Kidney tubule cell (primary cell): ENCODE measurements at regions not wholly inside any gene's neighbourhood (a gene's known extent, or its start where the extent isn't known, plus 50 kb on each side); places are given as distances from the start of the nearest gene placed in this dataset.

Source experiments
- DNase-seq: peaks from one replicate; pipeline ENCODE4 v3.0.0-alpha.2; 2018; ENCODE audit warnings: low spot score

GRCh38 chrX:39710776-39711175, 387.0 kb downstream of the BCOR start:
- DNase-seq, result no peak

DNA sequence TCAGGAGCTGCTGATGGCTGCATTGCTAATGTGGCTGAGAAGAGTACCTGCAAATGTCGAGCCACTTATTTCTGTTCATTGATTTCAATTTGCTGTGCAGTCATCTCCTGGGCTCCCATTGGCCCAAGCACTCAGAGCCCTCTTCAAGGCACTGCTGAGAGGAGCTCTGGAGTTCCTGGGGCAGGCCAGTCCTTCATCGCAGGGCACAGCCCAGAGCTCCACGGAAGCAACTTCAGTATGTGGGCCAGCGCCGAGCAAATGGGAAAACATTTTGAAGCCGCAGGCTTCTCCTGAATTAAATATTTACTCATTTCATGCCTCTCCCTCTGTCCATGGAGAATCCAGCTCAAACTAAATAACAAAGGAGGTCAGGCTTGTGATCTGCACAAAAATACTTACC, 383.3 kb downstream of the BCOR start:
- no peak for DNase-seq

GRCh38 chrX:39716401-39716800, 381.4 kb downstream of the BCOR start:
- no peak for DNase-seq

GRCh38 chrX:39716802-39717540, 380.8 kb downstream of the BCOR start:
- DNase-seq, result no peak

GRCh38 chrX:39718981-39719380, 378.8 kb downstream of the BCOR start:
- no peak for DNase-seq

DNA sequence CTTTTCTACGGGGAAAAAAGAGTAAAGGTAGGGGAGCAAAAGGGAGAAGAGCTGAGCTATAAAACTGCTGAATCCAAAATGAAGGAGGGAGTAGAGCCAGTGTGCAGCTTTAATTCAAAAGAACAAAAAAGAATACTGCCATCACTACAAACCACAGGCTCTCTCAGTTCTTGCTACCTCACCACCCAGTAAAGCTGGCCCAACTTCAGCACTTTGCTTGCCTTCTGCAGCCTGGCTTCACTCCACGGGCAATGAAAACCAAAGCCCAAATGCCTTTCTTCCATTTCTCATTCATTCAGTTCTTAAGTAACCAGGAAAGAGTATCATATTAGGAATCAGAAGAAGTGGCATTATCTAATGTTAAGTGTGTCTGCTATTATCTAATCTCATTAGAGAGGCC, 376.8 kb downstream of the BCOR start:
- DNase-seq, result no peak

DNA sequence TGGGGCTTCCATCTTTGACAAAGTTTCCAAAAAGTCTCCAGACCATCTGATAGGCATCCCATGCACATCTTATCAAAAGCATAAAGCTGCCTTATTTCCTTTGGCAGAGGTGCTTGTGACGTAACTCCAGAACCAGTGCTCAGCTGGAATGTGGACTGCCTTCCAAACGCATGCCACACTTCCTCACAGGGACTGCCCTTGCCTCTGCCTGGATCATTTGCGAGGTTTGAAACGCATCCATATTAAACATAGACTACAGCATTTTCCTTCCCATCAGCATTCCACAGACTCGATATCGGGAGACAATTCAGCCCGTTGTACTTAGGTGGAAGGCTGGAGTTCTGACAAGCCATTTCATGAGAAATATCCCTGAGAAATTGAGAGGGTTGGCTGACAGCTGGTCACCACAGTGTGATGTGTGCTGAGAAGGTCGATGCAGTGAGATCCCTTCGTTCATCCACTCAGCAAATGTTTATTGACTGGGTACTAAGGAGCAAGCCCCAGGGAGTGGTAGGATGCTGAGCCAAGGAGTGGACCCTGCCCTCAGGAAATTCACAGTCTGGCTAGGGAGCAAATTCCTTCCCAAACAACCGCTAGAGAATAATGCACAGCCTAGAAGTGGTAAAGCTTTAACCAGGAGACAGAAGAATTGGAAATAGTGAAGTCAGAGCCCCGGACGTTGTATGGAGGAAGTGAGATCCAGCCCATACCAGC, 376.0 kb downstream of the BCOR start:
- DNase-seq, result peak; percentile 23

- no peak for DNase-seq
Observed at GRCh38 chrX:39724544-39724943, 373.2 kb downstream of the BCOR start.

DNA sequence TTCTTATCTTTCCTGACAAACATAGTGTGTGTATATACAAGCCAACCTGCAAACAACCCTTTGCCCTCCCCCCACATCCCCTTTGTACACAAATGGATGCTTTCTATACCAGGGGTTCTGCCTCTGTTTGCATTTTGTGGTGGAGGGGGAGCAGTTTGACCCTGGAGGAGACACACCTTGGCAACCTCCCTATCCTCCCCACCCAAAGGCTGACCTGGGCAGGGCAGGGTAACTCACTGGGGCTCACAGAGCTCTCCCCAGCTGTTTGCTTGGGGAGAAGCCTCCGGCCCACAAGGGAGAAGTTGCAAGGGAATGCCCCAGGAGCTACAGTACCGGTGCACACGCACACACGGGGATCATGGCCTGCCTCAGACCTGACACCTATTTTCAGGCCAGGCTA, 372.6 kb downstream of the BCOR start:
- no peak for DNase-seq

DNA sequence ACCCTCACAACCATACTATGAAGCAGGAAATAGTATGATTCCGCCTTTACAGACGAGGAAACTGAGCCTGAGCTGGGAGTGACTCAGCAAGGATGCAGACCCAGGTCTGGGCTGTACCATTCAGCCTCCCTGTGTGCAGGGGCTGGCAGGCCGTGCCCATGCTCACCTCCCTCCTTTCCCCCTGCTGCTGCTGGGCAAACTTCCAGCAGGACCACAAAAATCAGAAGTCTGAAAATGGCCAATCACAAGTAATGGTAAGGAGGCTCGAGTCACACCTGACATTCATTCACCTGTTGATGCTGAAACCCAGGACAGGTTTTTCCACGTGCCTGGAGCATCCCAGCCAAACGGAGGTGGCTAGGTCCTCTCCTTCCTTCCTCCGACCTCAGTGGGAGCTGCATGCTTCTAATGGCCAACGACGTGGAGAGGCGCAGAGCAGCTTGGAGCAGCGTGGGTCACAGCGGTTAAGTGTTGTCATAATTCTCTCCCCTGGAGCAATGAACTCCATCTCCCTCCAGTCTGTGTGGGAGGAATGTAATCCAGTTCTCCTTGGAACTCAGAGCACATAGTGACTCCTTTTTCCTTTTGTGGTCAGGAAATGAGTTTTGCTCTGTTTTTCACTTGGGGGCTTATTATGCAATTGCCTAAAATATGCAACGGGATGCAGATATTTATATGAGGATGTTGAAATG, 371.7 kb downstream of the BCOR start:
- peak; percentile 27 for DNase-seq

DNA sequence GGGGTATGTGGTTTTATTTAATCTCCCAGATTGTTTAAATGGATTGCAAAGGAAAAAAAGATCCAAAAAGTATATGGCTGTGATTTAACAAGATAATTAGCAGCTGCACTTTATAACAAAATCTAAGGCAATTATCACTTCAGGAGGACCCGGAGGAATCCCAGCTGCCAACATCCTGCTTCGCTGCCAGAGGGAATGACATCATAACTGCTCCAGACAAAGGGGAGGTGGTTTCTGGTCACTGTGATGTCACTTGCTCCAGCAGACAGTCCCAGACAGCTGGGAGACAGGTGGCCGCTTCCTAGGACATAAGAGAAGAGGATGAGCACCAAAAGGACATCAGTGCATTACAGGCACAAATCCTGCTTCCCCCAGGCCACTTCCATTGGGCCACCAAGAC, 371.0 kb downstream of the BCOR start:
- DNase-seq, result peak; percentile 21

GRCh38 chrX:39728025-39728424, 369.7 kb downstream of the BCOR start:
- DNase-seq, result no peak

- no peak for DNase-seq
Observed at GRCh38 chrX:39728852-39729598, 368.7 kb downstream of the BCOR start.

DNA sequence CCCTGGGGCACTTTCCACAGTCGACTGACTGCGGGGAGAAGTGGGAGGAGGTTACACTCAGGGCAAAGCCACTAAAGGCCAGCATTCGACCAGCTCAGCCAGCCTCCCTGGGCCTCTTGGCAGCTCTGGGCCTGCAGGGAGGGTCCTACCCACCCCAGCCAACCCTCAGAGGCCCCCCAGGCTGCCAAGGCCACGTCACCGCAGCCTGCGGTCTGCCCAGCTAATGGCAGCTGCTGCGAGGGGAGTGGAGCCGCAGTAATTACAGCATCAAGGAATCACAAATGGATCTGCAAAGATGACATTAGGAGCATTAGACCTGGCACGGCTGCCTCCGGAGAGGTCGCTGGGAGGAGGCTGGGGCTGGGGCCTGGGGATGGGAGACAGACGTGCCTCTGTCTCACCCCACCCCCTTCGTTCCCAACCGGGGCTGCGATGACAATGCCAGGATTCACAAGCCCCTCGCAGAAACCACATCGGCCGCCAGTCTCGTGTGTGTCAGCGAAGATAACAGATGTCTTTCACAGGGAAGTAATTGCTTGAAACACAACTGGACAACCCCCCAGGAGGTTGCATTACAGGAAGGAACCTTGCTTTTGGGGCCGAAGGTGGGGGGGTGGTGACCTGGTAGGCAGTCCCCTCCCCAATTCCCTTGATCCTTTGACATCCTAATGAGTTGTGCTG, 367.6 kb downstream of the BCOR start:
- DNase-seq, result peak; percentile 67

GRCh38 chrX:39730662-39731329, 367.0 kb downstream of the BCOR start:
- DNase-seq, result peak; percentile 88

DNA sequence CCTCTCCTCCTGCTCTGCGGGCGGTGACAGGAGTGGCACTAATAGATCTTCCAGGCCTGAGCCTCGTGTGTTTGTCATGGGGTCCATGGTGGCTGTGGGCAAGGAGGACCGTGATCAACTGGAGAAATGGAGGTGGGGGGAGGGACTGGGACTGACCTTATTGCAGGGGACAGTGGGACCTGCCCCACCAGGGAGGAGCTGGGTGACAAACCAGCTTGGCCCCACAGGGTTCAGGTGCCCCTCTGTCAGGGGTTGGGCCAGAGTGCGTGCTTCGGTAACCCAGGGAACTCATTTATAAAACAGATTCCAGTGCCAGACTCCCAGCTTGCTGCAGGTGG, 366.5 kb downstream of the BCOR start:
- no peak for DNase-seq

DNA sequence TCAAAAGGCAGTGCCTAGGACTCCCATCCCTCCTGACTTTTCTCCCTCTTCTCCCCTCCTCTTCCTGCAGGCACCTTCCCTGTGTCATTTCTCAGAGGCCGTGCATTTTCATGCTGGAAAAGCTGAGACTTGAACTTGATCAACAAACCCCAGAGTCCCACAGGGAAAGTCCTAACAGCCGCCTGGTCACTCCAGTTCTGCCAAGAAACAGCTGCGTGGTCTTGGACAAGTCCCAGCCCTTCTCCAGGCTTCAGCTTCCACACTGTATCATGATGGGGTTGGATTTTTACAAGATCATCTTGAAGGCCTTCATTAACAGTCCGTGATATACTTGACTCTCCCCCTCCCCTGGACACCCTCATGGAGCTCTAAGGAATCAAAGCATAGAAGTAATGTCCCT, 366.0 kb downstream of the BCOR start:
- DNase-seq, result no peak

- no peak for DNase-seq
Observed at GRCh38 chrX:39733745-39734144, 364.0 kb downstream of the BCOR start.

GRCh38 chrX:39734174-39734776, 363.5 kb downstream of the BCOR start:
- DNase-seq, result no peak

DNA sequence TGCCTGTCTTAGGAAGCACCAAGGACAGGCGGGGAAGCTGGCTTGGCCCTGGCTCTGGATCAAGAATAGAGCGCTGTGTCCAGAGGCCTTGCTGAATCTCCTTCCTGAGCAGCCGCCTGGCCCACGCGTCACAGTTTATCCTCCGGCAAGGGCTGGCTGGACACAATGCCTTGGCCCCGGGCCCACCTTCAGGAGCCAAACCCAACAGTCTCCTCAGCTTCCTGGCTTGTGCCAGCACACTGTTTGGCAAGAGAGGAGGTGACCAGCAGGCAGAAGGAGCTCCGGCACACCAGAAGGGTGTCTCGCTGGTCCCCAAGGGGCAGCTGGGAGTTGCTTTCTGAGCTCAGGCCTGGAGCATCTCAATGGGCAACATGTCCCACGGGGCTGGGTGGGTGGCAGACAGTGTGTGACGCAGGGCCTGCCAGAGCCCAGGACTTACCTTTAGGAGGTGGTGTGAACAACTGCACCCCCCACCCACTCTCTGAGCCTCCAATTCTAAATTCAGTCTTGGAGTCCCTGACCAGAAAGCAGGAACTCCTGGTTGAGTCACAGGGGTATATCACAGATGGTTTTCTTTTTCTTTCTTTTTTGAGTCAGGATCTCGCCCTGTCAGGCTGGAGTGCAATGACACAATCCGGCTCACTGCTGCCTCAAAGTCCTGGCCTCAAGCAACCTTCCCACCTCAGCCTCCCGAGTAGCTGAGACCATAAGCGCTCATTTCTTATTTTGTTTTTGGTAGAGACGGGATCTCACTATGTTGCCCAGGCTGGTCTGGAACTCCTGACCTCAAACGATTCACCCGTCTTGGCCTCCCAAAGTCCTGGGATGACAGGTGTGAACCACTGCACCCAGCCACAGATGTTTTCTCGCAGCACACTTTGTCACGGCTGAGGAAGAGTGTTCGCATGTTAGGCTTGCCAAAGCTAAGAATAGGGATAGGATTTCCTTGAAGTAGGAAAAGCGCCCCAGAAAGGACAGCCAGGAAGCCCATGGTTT, 361.2 kb downstream of the BCOR start:
- DNase-seq, result peak; percentile 72
